ENCODE measurements at regions not wholly inside any gene's neighbourhood (a gene's known extent, or its start where the extent isn't known, plus 50 kb on each side); places are given as distances from the start of the nearest gene placed in this dataset.

- Histone ChIP-seq H3K27ac (ENCODE audit: low read depth, low read length) (no peak overlapping the region), H3K36me3 (ENCODE audit: insufficient read depth, low read length) (no peaks in the 10 kb centered on the region), H3K9me3 (ENCODE audit: insufficient read depth, low read depth, low read length) (no peaks in the 10 kb centered on the region), H3K4me3 (ENCODE audit: low read length) (no peak overlapping the region), H3K9ac (ENCODE audit: low read depth, low read length) (no peak overlapping the region), H3K27me3 (ENCODE audit: insufficient read depth, low read length) (no peaks in the 10 kb centered on the region), H3K4me1 (ENCODE audit: insufficient read depth, low read length) (no peaks in the 10 kb centered on the region; the same call in 1 of the 2 replicates)
- 96% methylated on average over 3 of the region's 4 CpGs for WGBS
Observed at GRCh38 chr7:42400211-42400772, 163.3 kb upstream of the GLI3 start.

- no peaks in the 10 kb centered on the region for H3K36me3 ChIP-seq (ENCODE audit: insufficient read depth, low read length)
- H3K27me3 ChIP-seq (ENCODE audit: insufficient read depth, low read length): no peaks in the 10 kb centered on the region
- H3K9ac ChIP-seq (ENCODE audit: low read depth, low read length): no peak overlapping the region
- H3K4me1 ChIP-seq (ENCODE audit: insufficient read depth, low read length): no peaks in the 10 kb centered on the region
- H3K4me3 ChIP-seq (ENCODE audit: low read length): no peak overlapping the region
- no peaks in the 10 kb centered on the region for H3K9me3 ChIP-seq (ENCODE audit: insufficient read depth, low read depth, low read length)
- H3K27ac ChIP-seq (ENCODE audit: low read depth, low read length): no peak overlapping the region
Observed at GRCh38 chr7:42395607-42396006, 158.6 kb upstream of the GLI3 start.

GRCh38 chr7:42392826-42393225, 155.8 kb upstream of the GLI3 start:
- H3K27ac ChIP-seq (ENCODE audit: low read depth, low read length): no peak overlapping the region
- H3K4me1 ChIP-seq (ENCODE audit: insufficient read depth, low read length): no peaks in the 10 kb centered on the region
- no peaks in the 10 kb centered on the region for H3K27me3 ChIP-seq (ENCODE audit: insufficient read depth, low read length)
- no peaks in the 10 kb centered on the region for H3K36me3 ChIP-seq (ENCODE audit: insufficient read depth, low read length)
- H3K9ac ChIP-seq (ENCODE audit: low read depth, low read length): no peak overlapping the region
- 96% methylated on average over 3 of the region's 3 CpGs for WGBS
- H3K4me3 ChIP-seq (ENCODE audit: low read length): no peak overlapping the region
- no peaks in the 10 kb centered on the region for H3K9me3 ChIP-seq (ENCODE audit: insufficient read depth, low read depth, low read length)

- H3K9ac ChIP-seq (ENCODE audit: low read depth, low read length): no peak overlapping the region
- H3K9me3 ChIP-seq (ENCODE audit: insufficient read depth, low read depth, low read length): no peaks in the 10 kb centered on the region
- no peak overlapping the region for H3K4me3 ChIP-seq (ENCODE audit: low read length)
- WGBS: 90% methylated on average over 1 of the region's 1 CpG
- no peak overlapping the region for H3K27ac ChIP-seq (ENCODE audit: low read depth, low read length)
- no peaks in the 10 kb centered on the region for H3K27me3 ChIP-seq (ENCODE audit: insufficient read depth, low read length)
- H3K4me1 ChIP-seq (ENCODE audit: insufficient read depth, low read length): no peaks in the 10 kb centered on the region
- H3K36me3 ChIP-seq (ENCODE audit: insufficient read depth, low read length): no peaks in the 10 kb centered on the region
Observed at GRCh38 chr7:42389697-42390096, 152.7 kb upstream of the GLI3 start.

GRCh38 chr7:42385912-42386311, 148.9 kb upstream of the GLI3 start:
- 96% methylated on average over 3 of the region's 3 CpGs for WGBS
- Histone ChIP-seq H3K9me3 (ENCODE audit: insufficient read depth, low read depth, low read length) (no peaks in the 10 kb centered on the region), H3K9ac (ENCODE audit: low read depth, low read length) (no peak overlapping the region), H3K4me3 (ENCODE audit: low read length) (no peak overlapping the region), H3K27me3 (ENCODE audit: insufficient read depth, low read length) (no peaks in the 10 kb centered on the region), H3K36me3 (ENCODE audit: insufficient read depth, low read length) (no peaks in the 10 kb centered on the region), H3K27ac (ENCODE audit: low read depth, low read length) (no peak overlapping the region), H3K4me1 (ENCODE audit: insufficient read depth, low read length) (no peaks in the 10 kb centered on the region)

GRCh38 chr7:42381161-42381560, 144.2 kb upstream of the GLI3 start:
- 93% methylated on average over 1 of the region's 1 CpG for WGBS
- H3K27ac ChIP-seq (ENCODE audit: low read depth, low read length): no peak overlapping the region
- no peaks in the 10 kb centered on the region for H3K27me3 ChIP-seq (ENCODE audit: insufficient read depth, low read length)
- H3K9ac ChIP-seq (ENCODE audit: low read depth, low read length): no peak overlapping the region
- no peaks in the 10 kb centered on the region for H3K36me3 ChIP-seq (ENCODE audit: insufficient read depth, low read length)
- no peak overlapping the region for H3K4me3 ChIP-seq (ENCODE audit: low read length)
- H3K9me3 ChIP-seq (ENCODE audit: insufficient read depth, low read depth, low read length): no peaks in the 10 kb centered on the region
- H3K4me1 ChIP-seq (ENCODE audit: insufficient read depth, low read length): no peaks in the 10 kb centered on the region

- 85% methylated on average over 1 of the region's 1 CpG for WGBS
Observed at GRCh38 chr7:42380401-42380800, 143.4 kb upstream of the GLI3 start.

GRCh38 chr7:42378149-42378548, 141.1 kb upstream of the GLI3 start:
- Histone ChIP-seq H3K36me3 (ENCODE audit: insufficient read depth, low read length) (no peaks in the 10 kb centered on the region), H3K9me3 (ENCODE audit: insufficient read depth, low read depth, low read length) (no peaks in the 10 kb centered on the region; the same call in 1 of the 2 replicates), H3K27ac (ENCODE audit: low read depth, low read length) (no peak overlapping the region), H3K9ac (ENCODE audit: low read depth, low read length) (no peak overlapping the region), H3K27me3 (ENCODE audit: insufficient read depth, low read length) (no peaks in the 10 kb centered on the region), H3K4me1 (ENCODE audit: insufficient read depth, low read length) (no peaks in the 10 kb centered on the region), H3K4me3 (ENCODE audit: low read length) (no peak overlapping the region)
- 100% methylated on average over 2 of the region's 3 CpGs for WGBS

More at GRCh38 chr7:42380401-42380800, 143.4 kb upstream of the GLI3 start:
- no peaks in the 10 kb centered on the region for H3K36me3 ChIP-seq (ENCODE audit: insufficient read depth, low read length)
- H3K4me1 ChIP-seq (ENCODE audit: insufficient read depth, low read length): no peaks in the 10 kb centered on the region
- no peaks in the 10 kb centered on the region for H3K9me3 ChIP-seq (ENCODE audit: insufficient read depth, low read depth, low read length)
- H3K9ac ChIP-seq (ENCODE audit: low read depth, low read length): no peak overlapping the region
- H3K27ac ChIP-seq (ENCODE audit: low read depth, low read length): no peak overlapping the region
- no peaks in the 10 kb centered on the region for H3K27me3 ChIP-seq (ENCODE audit: insufficient read depth, low read length)
- no peak overlapping the region for H3K4me3 ChIP-seq (ENCODE audit: low read length)

- Histone ChIP-seq H3K27ac (ENCODE audit: low read depth, low read length) (no peak overlapping the region), H3K9me3 (ENCODE audit: insufficient read depth, low read depth, low read length) (no peaks in the 10 kb centered on the region; the same call in 1 of the 2 replicates), H3K36me3 (ENCODE audit: insufficient read depth, low read length) (no peaks in the 10 kb centered on the region), H3K4me1 (ENCODE audit: insufficient read depth, low read length) (no peaks in the 10 kb centered on the region), H3K9ac (ENCODE audit: low read depth, low read length) (no peak overlapping the region), H3K27me3 (ENCODE audit: insufficient read depth, low read length) (no peaks in the 10 kb centered on the region), H3K4me3 (ENCODE audit: low read length) (no peak overlapping the region)
- WGBS: no CpG with 5 or more reads among the region's 1 CpG
Observed at GRCh38 chr7:42373285-42373684, 136.3 kb upstream of the GLI3 start.

GRCh38 chr7:42372479-42372878, 135.5 kb upstream of the GLI3 start:
- Histone ChIP-seq H3K9ac (ENCODE audit: low read depth, low read length) (no peak overlapping the region), H3K27me3 (ENCODE audit: insufficient read depth, low read length) (no peaks in the 10 kb centered on the region), H3K9me3 (ENCODE audit: insufficient read depth, low read depth, low read length) (no peaks in the 10 kb centered on the region; the same call in 1 of the 2 replicates), H3K36me3 (ENCODE audit: insufficient read depth, low read length) (no peaks in the 10 kb centered on the region), H3K4me3 (ENCODE audit: low read length) (no peak overlapping the region), H3K4me1 (ENCODE audit: insufficient read depth, low read length) (no peaks in the 10 kb centered on the region), H3K27ac (ENCODE audit: low read depth, low read length) (no peak overlapping the region)
- 84% methylated on average over 3 of the region's 3 CpGs for WGBS

GRCh38 chr7:42359946-42360345, 122.9 kb upstream of the GLI3 start:
- 84% methylated on average over 1 of the region's 1 CpG for WGBS
- Histone ChIP-seq H3K27ac (ENCODE audit: low read depth, low read length) (no peak overlapping the region), H3K4me3 (ENCODE audit: low read length) (no peak overlapping the region), H3K4me1 (ENCODE audit: insufficient read depth, low read length) (no peaks in the 10 kb centered on the region), H3K27me3 (ENCODE audit: insufficient read depth, low read length) (no peaks in the 10 kb centered on the region), H3K9me3 (ENCODE audit: insufficient read depth, low read depth, low read length) (no peaks in the 10 kb centered on the region), H3K36me3 (ENCODE audit: insufficient read depth, low read length) (no peaks in the 10 kb centered on the region), H3K9ac (ENCODE audit: low read depth, low read length) (no peak overlapping the region)

- H3K27ac ChIP-seq (ENCODE audit: low read depth, low read length): no peak overlapping the region
- no peak overlapping the region for H3K9ac ChIP-seq (ENCODE audit: low read depth, low read length)
- 90% methylated on average over 5 of the region's 5 CpGs for WGBS
Observed at GRCh38 chr7:42351316-42351935, 114.4 kb upstream of the GLI3 start.

More at GRCh38 chr7:42351316-42351935, 114.4 kb upstream of the GLI3 start:
- no peaks in the 10 kb centered on the region for H3K36me3 ChIP-seq (ENCODE audit: insufficient read depth, low read length)
- no peaks in the 10 kb centered on the region for H3K9me3 ChIP-seq (ENCODE audit: insufficient read depth, low read depth, low read length)
- no peaks in the 10 kb centered on the region for H3K27me3 ChIP-seq (ENCODE audit: insufficient read depth, low read length)
- peaks cover 9% of the 10 kb centered on the region for H3K4me1 ChIP-seq (ENCODE audit: insufficient read depth, low read length)
- H3K4me3 ChIP-seq (ENCODE audit: low read length): no peak overlapping the region

All from HUES64 (cell line).